DMS53 (cell line): ENCODE measurements at regions not wholly inside any gene's neighbourhood (a gene's known extent, or its start where the extent isn't known, plus 50 kb on each side); places are given as distances from the start of the nearest gene placed in this dataset.
"Not testable (repeated sequence)": the region's sequence is repeated elsewhere in the genome, so short reads cannot be mapped to it uniquely, and the experiment has no call there.

Source experiments
- DNase-seq: peaks from one replicate; lab custom pipeline; 2025; lab: John Stamatoyannopoulos, UW

- DNase-seq, result peak; percentile 30
Observed at GRCh38 chr5:27172693-27173092, 134.3 kb upstream of the CDH9 start.

- no peak for DNase-seq
Observed at GRCh38 chr5:27171761-27172261, 133.4 kb upstream of the CDH9 start.

- DNase-seq, result no peak
Observed at GRCh38 chr5:27158775-27159174, 120.4 kb upstream of the CDH9 start.

DNA sequence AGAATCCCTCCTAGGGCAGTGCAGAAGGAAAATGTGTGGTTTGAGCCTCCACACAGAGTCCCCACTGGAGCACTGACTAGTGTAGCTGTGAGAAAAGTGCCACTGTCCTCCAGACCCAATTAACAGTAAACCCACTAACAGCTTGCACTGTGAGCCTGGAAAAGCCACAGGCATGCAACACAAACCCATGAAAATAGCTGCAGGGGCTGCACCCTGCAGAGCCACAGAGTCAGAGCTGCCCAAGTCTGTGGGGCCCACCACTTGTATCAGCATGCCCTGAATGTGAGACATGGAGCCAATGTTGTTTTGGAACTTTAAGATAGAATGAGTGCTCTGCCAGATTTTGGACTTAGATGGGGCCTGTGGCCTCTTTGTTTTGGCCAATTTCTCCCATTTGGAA lies 119.8 kb upstream of the CDH9 start:
- no peak for DNase-seq

GRCh38 chr5:27144456-27144855 lies 106.1 kb upstream of the CDH9 start:
- no peak for DNase-seq

- no peak for DNase-seq
Observed at GRCh38 chr5:27140831-27141230, 102.4 kb upstream of the CDH9 start.

- peak; percentile 76 for DNase-seq
Observed at GRCh38 chr5:27130587-27130986, 92.2 kb upstream of the CDH9 start.

GRCh38 chr5:27129926-27130325 lies 91.5 kb upstream of the CDH9 start:
- DNase-seq, result no peak

DNA sequence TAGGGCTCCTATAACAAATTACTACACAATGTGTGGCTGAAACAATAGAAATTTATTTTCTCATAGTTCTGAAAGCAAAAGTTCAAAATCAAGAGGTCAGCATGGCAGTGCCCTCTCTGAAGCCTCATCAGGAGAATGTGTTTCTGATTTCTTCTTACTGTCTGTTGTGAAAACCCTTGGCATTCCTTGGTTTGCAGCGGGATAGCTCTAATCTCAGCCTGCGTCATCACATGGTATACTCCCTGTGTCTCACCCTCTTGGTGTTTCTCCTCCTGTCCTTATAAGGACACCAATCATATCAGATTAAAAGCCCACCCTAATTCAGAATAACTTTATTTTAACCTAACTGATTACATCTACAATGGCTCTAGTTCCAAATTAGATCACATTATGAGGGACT lies 87.5 kb upstream of the CDH9 start:
- no peak for DNase-seq

DNA sequence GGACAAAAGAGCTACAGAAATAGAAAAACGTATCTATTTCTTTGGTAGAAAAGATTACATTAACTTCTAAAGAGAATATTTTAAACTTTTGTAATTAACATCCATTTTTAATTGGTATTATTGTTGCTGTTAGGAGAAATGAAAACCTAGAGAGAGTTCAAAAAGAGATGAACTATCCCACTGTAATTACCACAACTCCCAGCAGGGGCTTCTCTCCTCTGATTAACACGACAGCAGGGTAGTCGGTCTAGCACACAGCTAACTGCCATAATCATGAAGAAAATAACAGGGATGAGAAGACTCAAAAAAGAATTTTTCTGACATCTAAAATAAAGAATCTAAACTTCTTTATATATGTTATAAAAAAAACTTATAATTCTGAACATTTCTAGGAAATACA lies 86.2 kb upstream of the CDH9 start:
- peak; percentile 73 for DNase-seq

DNA sequence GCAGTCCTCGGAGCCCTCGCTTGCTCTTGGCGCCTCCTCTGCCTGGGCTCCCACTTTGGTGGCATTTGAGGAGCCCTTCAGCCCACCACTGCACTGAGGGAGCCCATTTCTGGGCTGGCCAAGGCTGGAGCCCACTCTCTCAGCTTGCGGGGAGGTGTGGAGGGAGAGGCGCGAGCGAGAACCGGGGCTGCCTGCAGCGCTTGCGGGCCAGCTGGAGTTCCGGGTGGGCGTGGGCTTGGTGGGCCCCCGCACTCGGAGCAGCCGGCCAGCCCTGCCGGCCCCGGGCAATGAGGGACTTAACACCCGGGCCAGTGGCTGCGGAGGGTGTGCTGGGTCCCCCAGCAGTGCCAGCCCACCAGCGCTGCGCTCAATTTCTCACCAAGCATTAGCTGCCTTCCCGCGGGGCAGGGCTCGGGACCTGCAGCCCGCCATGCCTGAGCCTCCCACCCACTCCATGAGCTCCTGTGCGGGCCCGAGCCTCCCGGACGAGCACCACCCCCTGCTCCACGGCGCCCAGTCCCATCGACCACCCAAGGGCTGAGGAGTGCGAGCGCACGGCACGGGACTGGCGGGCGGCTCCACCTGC lies 81.4 kb upstream of the CDH9 start:
- not testable (repeated sequence) for DNase-seq

GRCh38 chr5:27103486-27103885 lies 65.1 kb upstream of the CDH9 start:
- no peak for DNase-seq

DNA sequence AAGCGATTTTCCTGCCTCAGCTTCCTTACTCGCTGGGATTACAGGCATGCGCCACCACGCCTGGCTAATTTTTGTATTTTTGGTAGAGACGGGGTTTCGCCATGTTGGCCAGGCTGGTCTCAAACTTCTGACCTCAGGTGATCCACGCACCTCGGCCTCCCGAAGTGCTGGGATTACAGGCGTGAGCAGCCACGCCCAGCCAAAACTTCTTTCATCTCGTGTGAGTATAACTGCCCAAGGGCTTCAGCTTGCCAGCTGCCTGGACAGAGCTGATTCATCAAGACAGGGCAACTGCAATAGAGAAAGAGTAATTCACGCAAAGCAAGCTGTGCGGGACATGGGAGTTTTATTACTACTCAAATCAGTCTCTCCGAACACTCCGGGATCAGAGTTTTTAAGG lies 57.4 kb upstream of the CDH9 start:
- DNase-seq, result not testable (repeated sequence)

DNA sequence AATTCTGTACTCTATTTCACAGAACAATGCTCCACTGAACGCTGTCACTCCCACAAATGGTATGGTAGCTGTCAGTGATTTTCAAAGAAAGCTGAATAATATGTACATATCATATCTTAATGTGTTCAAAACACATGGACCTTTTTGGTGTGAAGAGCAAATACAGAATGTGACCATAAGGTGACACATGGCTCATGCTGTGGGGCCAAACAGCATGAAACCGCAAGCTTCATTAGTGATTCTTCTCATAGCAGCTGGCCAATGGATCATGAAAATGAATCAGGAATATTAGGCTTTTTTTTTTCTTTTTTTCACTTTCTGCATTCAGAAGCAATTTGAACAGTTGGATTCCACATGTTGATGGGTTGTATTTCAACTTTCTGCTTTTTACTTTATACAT lies 54.9 kb upstream of the CDH9 start:
- no peak for DNase-seq

DNA sequence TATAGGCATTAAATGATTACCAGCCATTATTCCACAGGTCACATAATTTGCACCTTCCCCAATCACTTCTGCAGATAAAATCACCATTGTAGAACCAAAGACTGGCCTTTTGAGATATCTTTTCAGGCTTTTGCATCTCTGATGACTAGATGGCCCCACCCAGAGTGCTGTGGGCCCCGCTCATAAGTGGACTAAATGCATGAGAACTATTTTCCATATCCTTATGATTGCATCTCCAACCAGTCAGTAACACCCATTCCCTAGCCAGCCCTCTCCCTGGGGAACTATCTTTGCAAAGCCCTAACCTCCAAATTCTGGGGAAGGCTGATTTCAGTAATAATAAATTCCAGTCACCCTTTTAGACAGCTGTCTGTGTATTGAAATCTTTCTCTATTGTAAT lies 53.5 kb upstream of the CDH9 start:
- no peak for DNase-seq

- DNase-seq, result not testable (repeated sequence)
Observed at GRCh38 chr5:27088822-27089221, 50.4 kb upstream of the CDH9 start.
